GM15510 (cell line): ENCODE measurements at regions not wholly inside any gene's neighbourhood (a gene's known extent, or its start where the extent isn't known, plus 50 kb on each side); places are given as distances from the start of the nearest gene placed in this dataset.

Source experiments
- POLR2A ChIP-seq: IDR thresholded peaks from 3 replicates; pipeline ENCODE4 v1.6.1; 2011; ENCODE audit warnings: borderline replicate concordance; ENCODE audit not compliant: insufficient read length; ENCODE audit errors: extremely low read depth

DNA sequence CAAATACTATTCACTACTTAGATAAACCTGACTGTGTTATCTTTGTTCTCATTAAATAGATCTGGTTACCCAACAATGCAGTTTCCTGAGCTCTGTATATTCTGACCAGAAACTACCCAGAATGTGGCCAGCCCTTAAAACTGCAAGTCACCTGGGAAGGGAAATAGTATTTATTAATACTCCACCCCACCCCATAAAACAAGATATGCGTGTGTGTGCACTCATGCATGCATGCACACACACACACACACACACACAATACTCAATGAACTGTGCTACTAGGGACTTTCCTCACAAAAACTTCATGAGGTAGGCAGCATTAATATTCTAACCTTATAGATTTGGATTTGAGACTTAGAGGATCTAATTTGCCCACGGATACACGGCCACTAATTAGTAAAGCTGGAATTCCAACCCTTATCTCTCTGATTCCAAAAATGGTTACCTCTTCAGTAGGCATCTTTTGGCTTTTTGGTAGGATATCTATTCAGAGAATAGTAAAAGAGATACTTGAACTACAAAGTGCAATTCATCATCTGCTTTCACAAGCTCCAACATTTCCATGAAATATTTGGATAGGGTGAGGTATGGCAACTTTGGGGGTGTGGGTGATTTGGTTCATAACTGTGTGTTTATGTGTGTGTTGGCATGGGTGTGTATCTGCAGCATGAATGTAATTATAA is 197.0 kb upstream of the CFAP20DC start:
- TF ChIP-seq POLR2A = no peak

DNA sequence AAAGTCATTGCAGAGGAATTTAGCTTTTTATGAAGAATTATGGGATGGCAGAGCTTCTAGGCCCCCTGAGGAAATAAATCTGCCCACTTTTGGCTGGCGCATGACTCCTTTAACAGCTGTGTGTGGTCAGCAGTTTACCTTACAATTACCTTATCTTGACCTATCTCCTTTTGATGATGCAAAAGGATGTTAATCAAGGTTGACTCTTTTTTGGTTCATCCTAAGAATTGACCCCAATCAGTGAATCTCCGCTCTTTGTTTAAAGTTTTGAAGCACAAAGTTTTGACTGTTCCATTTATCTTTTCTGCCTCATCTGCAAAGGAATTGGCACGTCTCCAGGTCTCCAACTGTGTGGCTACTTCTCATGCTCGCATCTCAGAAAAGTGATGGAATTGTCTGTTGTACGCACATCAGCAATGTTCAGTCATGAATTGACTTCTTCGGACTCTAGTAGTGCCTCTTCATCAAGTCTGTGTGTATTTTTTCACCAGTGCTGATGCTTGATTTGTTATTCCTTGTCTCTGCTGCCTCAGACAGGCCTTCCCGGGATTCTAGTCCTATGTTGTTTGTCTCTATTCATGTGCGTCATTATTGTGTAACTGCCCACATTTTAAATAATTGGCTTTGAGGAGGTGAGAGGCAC is 196.2 kb upstream of the CFAP20DC start:
- no peak for TF ChIP-seq POLR2A

DNA sequence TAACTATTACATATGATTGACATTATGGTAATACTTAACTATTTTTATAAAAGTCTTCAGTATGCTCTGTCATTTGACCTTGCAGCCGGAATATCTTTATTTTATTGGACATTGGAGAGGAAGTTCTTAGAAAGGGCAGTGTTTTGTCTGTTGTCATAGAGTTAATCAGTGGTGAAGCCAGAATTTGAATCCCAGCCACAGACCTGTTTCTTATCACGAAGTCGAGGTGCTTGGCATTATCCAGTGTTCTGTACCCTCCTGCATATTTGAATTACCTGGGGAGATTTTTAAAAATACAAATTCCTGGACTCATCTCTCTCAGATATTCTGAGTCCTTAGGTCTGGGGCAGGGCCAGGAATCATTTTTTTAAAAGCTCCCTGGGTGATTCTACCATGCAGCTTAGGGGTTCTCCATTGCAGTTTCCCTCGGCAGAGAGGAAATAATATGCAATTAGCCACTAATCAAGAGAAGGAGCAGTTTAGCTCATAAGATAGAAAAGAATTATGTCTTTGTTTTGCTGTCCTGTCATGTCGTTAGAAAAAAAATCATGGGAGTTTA is 195.6 kb upstream of the CFAP20DC start:
- no peak for TF ChIP-seq POLR2A

DNA sequence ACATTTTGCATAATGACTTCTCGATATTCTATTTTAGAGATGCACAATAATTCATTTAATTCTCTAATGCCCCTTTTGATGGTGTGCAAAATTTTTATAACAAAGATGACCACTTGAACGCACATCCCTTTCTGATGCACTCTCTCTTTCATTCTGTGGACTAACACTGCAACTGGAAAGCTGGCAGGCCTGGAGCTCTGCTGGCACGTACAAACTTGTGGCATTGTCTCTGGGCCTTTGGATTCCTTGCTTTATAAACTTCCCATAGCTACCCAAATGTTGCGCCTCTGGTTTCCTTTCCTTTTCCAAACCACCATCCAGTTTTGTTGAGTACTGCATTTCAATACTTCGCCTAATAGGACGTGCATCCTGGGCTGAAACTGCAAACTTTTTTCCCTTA is 194.5 kb upstream of the CFAP20DC start:
- TF ChIP-seq POLR2A = no peak

DNA sequence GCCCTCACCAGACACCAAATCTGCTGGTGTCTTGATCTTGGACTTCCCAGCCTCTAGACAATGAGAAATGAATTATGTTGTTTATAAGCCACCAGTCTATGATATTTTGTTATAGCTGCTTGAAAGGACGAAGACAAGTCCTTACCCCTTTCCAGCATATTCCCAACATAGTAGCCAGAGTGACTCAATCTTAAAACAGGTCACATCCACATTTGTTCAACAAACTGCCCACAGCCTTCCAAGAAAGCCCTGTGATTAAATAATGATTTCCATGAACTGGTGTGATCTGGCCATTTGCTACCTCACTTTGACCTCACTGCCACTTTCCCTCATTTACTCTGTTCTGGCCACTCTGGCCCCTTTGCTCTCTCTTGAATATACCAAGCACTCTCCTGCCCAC is 193.7 kb upstream of the CFAP20DC start:
- TF ChIP-seq POLR2A = no peak

DNA sequence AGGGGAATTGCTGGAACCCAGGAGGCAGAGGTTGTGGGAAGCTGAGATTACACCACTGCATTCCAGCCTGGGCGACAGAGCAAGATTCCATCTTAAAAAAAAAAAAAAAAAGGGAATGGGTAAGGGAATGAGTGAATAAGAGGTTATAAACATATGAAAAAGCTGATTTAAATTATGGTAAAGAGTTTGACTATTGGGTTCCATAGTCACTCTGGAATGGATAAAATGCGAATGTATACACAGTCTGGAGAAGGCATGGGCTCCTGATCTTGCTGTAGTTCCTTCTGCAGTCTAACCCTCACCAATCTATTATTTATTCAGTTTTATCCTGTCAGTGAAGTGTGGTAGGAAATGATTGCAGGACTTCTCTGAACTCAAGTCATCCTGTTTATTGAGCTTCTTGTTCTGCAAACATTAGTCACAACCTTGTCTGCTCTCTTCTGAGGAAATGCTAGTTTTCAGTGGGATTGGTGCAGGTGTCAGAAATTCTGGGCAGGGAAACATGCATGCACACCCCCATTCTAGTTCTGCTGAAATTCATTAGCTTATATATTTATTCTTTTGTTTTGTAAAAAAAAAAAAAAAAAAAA is 190.9 kb upstream of the CFAP20DC start:
- TF ChIP-seq POLR2A = no peak

DNA sequence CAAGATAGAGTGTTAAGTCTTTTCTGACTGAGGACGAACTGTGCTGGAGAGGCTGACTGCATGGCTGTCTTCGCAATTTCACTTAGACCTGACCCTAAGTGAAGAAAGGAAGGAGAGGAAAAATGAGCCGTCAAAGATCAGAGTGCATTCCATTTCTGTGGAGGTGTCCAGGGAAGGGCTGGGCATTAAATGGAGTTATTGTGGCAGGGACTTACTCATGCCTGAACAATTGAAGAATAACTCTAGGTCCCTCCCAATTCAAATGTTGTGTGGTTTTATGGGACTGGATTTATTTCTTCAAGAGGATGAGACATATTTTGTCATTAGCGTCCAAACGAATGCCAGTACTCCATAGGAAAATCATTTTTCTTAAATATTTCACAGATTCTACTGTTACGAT is 187.3 kb upstream of the CFAP20DC start:
- no peak for TF ChIP-seq POLR2A

DNA sequence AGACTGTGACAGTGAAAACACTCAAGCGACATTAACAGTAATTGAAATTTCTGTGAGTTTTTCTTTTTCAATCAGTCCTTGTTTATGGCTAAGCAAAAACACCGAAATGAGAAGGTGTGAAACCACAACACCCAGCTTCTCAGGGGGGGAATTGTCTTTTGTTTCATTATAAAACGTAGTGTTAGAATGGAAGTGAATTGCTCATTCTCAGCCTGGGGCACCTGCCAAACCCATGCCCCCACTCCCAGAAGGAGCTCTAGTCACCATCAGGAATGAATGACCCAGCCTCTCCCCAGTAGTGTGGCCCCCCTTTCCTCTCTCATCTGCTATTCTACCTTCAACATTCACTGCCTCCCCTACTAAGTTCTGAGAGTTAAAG is 185.8 kb upstream of the CFAP20DC start:
- TF ChIP-seq POLR2A = no peak

DNA sequence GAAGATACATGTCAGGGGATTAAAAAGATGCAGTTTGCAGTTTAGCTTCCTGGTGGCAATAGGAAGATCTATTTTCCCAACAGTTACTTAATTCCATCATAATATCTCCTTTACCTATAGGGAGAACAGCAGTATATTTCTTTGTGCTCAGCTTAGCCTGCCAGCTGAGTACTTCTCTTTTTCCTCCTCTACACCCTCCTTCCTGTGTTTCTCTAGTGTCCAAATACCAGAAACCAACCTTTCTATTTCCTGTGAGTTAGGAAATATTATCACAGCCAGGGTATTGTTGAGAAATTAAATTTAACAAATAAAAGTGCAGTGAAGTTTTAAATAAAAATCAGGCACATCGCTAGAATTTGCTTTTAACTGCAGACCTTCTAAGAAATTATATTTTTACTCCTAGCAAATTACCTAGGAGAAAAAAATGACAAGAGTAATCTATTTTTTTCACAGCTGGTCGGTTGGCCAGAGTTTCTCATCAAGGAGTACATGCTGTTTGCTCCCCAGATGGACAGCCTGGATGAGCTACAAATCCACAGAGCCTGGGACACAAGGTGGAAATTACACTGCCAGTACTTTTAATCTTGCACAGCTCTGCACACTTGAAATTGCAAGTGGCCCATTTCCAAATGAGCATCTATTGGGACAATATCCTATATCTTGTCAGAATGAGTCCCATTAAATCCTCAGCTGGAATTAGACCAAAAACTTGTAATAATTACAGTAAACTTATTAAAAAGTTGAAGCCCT is 185.2 kb upstream of the CFAP20DC start:
- TF ChIP-seq POLR2A = no peak

DNA sequence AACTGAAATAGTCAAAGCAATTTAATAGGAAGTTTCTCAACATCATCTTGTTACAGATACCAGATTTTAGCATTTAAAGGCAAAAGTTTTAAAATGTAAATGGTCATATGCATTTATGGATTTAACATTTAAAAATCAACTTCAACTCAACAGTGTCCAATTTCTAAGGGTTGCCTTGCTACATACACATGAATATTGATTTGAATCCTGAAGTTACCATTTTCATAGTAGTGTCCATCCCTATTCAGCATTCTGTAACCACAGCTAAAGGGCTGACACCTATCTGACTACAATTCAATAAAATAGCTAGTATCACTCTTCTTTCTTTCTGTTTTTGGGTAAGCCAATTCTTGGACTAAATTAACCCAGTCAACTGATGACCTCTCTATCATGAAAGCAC is 164.0 kb upstream of the CFAP20DC start:
- TF ChIP-seq POLR2A = no peak

DNA sequence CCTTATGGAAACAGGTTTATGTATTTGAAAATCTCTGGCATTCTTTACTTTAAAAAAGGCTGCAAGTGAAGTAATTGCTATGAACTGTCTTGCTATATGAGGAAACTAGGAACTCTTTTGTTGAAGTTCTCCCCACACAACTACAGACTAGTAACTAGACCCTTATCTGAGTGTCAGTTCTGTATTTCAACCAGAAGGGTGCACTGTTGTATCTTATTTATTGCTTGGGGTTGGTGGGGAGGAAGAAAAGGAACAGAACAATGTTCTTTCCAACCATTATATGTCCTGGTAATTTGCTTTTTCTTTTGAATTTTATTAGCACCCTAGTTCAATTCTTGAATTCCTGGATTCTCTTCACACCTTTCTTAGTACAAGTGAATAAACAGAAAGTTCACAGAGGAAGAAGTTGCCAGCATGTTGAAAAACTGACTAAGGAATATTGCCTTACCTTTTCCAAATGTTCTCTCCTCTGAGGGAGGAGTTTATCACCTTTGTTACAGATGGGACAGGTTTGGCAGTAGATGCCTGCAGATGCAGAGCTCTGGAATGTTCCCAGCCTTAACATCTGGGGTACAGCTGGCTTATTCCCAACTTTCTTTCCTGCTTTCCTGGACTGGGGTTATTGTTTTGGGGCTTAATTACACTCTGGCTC is 162.4 kb upstream of the CFAP20DC start:
- TF ChIP-seq POLR2A = no peak

DNA sequence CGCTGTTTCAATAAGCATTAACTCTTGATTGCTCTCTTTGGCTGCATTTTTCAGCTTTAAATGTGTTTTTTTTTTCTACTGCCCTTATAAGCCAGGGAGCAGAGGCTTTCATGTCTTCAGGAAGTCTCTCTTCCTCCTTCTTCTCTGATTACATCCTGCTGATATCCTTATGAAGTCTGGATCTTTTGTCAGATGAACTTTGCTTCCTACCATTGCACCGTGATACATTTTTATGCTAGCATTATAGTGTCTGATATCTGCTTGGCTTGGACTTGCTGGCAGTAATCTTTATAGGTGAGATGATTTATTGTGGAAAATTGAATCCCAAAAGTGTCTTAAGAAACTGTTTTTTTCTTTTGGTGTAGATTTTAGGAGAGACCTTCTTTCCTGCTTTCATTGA is 160.4 kb upstream of the CFAP20DC start:
- TF ChIP-seq POLR2A = no peak

DNA sequence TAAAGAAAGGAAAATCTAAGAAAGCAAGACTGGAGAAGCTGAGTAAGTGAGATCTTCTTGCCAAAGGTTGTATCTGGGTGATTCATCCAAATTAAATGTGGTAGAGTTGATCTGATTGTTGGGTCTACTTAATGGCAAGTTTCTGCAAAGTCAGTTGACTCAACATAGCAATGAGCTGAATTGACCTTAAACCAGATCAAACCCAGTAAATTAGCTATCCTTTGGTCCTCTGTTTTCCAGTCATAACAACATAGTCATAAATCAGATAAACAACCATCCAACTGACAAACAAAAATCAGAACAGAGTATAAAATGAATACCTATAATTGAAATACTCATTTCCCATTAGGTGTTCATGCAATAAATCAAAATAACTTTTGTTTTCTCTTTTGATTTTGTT is 142.6 kb upstream of the CFAP20DC start:
- no peak for TF ChIP-seq POLR2A

DNA sequence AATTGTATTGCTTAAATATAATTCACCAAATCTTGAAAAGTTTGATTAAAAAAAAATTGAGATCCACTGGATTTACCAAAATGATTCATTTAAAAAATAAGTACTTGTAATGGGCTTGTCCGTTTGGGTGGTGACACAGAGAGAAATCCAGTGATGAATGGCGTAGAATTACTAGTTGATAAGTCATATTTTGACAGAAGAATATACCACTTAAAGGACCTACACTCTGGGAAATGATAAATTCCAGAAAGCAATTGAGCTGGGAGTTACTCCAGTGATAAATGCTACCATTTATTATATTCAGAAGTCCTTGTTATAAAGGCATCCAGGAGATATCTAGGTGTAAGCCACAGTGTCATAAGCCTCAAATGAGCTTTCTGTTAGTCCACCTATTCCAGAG is 141.8 kb upstream of the CFAP20DC start:
- no peak for TF ChIP-seq POLR2A

DNA sequence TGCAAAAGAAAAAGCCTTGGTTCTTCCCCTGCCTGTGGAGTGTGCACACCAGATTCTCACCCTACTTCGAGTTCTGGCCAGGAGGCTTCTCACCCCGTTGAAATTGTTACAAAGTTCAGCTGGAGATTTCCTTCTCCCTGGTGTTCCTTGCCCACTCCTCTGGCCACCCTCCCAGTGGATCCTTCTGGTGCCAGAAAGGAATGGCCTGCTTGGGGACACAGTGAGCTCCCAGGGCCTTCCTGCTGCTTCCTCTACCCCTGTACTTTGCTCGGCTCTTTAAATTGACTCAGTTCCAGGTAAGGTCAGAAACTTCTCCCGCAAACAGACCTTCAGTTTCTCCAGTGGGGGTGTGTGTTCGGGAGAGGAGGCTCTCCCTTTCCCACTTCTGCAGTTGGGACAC is 140.1 kb upstream of the CFAP20DC start:
- TF ChIP-seq POLR2A = no peak
